ENCODE measurements at regions not wholly inside any gene's neighbourhood (a gene's known extent, or its start where the extent isn't known, plus 50 kb on each side); places are given as distances from the start of the nearest gene placed in this dataset.

DNA sequence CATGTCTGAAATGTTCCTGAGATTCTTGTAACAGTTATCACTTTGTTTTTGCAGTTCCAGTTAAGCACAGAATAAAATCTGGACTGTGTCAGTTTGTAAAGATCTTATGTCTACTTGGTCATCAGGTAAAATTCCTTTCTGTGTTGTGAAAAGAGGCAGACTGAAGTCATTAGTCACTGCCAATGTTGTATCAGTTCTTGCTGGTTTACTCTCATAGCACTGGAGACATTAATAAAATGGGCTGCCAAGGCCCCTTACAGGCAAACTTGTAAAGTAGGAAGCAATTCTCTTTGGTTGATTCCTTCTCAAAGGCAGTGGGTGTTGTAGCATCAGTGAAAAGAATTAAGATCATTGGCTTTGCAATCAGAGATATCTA, 61.4 kb upstream of the ST6GALNAC3 start:
- DNase-seq = no peak
- Histone ChIP-seq H3K36me3 (no peaks in the 10 kb centered on the region), H3K27me3 (no peaks in the 10 kb centered on the region), H3K4me1 (peaks cover 0 to 6% (median 0%) of the 10 kb centered on the region in 4 donors), H3K9me3 (no peaks in the 10 kb centered on the region), H3K4me3 (no peak overlapping the region), H3K27ac (no peak overlapping the region)
- intact Hi-C loops (cut with DNase I) = no loop called here
- no peak for TF ChIP-seq POLR2AphosphoS5 (IDR thresholded peaks at IDR 0.05)
- no peak for TF ChIP-seq CTCF (IDR thresholded peaks at IDR 0.05)
- TF ChIP-seq EP300 (IDR thresholded peaks at IDR 0.05) = no peak
- no peak for TF ChIP-seq POLR2A (IDR thresholded peaks at IDR 0.05)

DNA sequence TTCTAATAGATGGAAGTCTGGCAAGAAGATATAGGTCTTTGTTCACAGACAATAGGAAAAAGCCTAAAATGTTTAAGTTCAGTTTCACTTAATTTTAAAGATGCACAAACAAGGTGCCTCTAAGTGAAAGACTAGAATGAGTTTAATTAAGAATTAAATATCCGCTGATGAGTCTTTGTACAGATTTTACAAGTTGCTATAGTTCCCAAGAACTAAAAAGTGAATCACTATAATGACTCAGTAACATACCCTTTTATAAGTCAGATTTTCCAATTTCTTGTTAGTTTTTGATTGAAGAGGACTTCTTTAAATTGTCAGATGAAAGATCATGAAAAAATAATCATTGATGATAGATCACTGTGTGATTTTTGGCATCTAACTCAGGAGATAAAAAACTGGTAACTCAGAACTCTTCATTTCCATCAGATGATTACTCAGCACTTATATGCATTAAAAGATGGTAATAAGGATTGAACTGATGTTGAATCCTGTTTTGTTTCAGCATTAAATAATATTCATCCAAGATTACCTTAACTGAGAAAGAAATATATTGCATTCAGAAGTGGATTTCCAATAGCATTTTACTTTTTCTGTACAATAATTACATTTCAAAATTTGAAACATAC, 59.0 kb upstream of the ST6GALNAC3 start:
- no peaks in the 10 kb centered on the region for H3K27me3 ChIP-seq
- intact Hi-C loops (cut with DNase I) = no loop called here
- no peak for TF ChIP-seq POLR2A (IDR thresholded peaks at IDR 0.05)
- no peak for TF ChIP-seq EP300 (IDR thresholded peaks at IDR 0.05)
- TF ChIP-seq POLR2AphosphoS5 (IDR thresholded peaks at IDR 0.05) = no peak
- no peak for TF ChIP-seq CTCF (IDR thresholded peaks at IDR 0.05)
- no peak for DNase-seq
- H3K4me3 ChIP-seq = no peak overlapping the region
- H3K4me1 ChIP-seq = peaks cover 0 to 6% (median 0%) of the 10 kb centered on the region in 4 donors
- H3K36me3 ChIP-seq = no peaks in the 10 kb centered on the region
- H3K27ac ChIP-seq = no peak overlapping the region
- no peaks in the 10 kb centered on the region for H3K9me3 ChIP-seq
- 89 to 95% methylated on average over 1 of the region's 1 CpG for WGBS, 2 donors

GRCh38 chr1:76018045-76018444, 56.5 kb upstream of the ST6GALNAC3 start:
- DNase-seq = no peak
- peaks cover 0 to 6% (median 0%) of the 10 kb centered on the region in 4 donors for H3K4me1 ChIP-seq
- H3K27ac ChIP-seq = no peak overlapping the region
- no peak for TF ChIP-seq CTCF (IDR thresholded peaks at IDR 0.05)
- H3K36me3 ChIP-seq = no peaks in the 10 kb centered on the region
- no peaks in the 10 kb centered on the region for H3K27me3 ChIP-seq
- WGBS, 2 donors = 71 to 90% methylated on average over 2 of the region's 2 CpGs
- no peak overlapping the region for H3K4me3 ChIP-seq
- peaks cover 0 to 3% (median 0%) of the 10 kb centered on the region in 4 donors for H3K9me3 ChIP-seq
- intact Hi-C loops (cut with DNase I) = no loop called here

GRCh38 chr1:76021846-76022245, 52.7 kb upstream of the ST6GALNAC3 start:
- TF ChIP-seq POLR2AphosphoS5 (IDR thresholded peaks at IDR 0.05) (no peak), POLR2A (IDR thresholded peaks at IDR 0.05) (no peak), CTCF (IDR thresholded peaks at IDR 0.05) (no peak), EP300 (IDR thresholded peaks at IDR 0.05) (no peak)
- 61 to 64% methylated on average over 4 of the region's 4 CpGs for WGBS, 2 donors
- Histone ChIP-seq H3K27me3 (no peaks in the 10 kb centered on the region), H3K36me3 (no peaks in the 10 kb centered on the region), H3K4me1 (no peaks in the 10 kb centered on the region), H3K27ac (no peak overlapping the region), H3K4me3 (no peak overlapping the region), H3K9me3 (peaks cover 0 to 3% (median 0%) of the 10 kb centered on the region in 4 donors)
- intact Hi-C loops (cut with DNase I) = no loop called here
- no peak for DNase-seq

All from sigmoid colon (tissue), 6 donors.